Heart right ventricle (tissue), 16 donors: ENCODE measurements at regions not wholly inside any gene's neighbourhood (a gene's known extent, or its start where the extent isn't known, plus 50 kb on each side); places are given as distances from the start of the nearest gene placed in this dataset.

Source experiments
- ATAC-seq, 8 donors: fragments of 200-7000 bp; cut with Tn5 transposase; one replicate each; pipeline ENCODE4 v1.9.1; 2020; ENCODE audit warnings: mild to moderate bottlenecking in 8 of 8, moderate library complexity in 8 of 8, moderate number of reproducible peaks in 1 of 8
- DNase-seq, 2 donors: peaks; one replicate each; pipeline ENCODE4 v3.0.0-alpha.2; 2020
- H3K27ac ChIP-seq, 10 donors: fragments of 200-600 bp; sonication (generic) in 2 of 10; one replicate each; pipeline versions ENCODE4 v1.5.0 to v1.8.0; 2020 to 2022; ENCODE audit warnings: mild to moderate bottlenecking in 3 of 10
- H3K27me3 ChIP-seq, 7 donors: fragments of 200-600 bp; one replicate each; pipeline ENCODE4 v1.8.0; 2021 to 2022; ENCODE audit warnings: mild to moderate bottlenecking in 2 of 7
- H3K36me3 ChIP-seq, 9 donors: fragments of 200-600 bp; sonication (generic) in 1 of 9; one replicate each; pipeline versions ENCODE4 v1.5.0 to v1.8.0; 2020 to 2022; ENCODE audit warnings: mild to moderate bottlenecking in 2 of 9
- H3K4me1 ChIP-seq, 9 donors: fragments of 200-600 bp; sonication (generic) in 1 of 9; one replicate each; pipeline versions ENCODE4 v1.5.0 to v1.8.0; 2020 to 2022; ENCODE audit warnings: mild to moderate bottlenecking in 4 of 9
- H3K4me3 ChIP-seq, 10 donors: fragments of 200-600 bp; sonication (generic) in 2 of 10; one replicate each; pipeline versions ENCODE4 v1.5.0 to v1.8.0; 2020 to 2022; ENCODE audit warnings: mild to moderate bottlenecking in 7 of 10, moderate library complexity in 2 of 10
- H3K9me3 ChIP-seq, 11 donors: fragments of 200-600 bp in 10 of 11; sonication (generic) in 2 of 11; one replicate each; pipeline versions ENCODE4 v1.5.0 to v1.8.0; 2013 to 2022; ENCODE audit warnings: mild to moderate bottlenecking in 2 of 11, control low read depth in 1 of 11, moderate library complexity in 1 of 11
- WGBS, 2 donors: extraction: QIAGEN DNeasy Blood & Tissue Kit; methylation state at CpG; one replicate each; pipeline ENCODE4 v1.1.7; 2013; ENCODE audit warnings: inconsistent platforms in 1 of 2; 5-methylcytosine and 5-hydroxymethylcytosine counted together
- intact Hi-C, 10 donors: fragments of 100-400 bp; cut with DNase I; formaldehyde crosslinking; loops; one replicate each; pipeline versions ENCODE4 v1.11.1 to v1.14.2; 2022
- TF ChIP-seq, protein P1 (sequence below), 9 donors: fragments of 200-600 bp; sonication (generic) in 2 of 9; IDR thresholded peaks; one replicate each; pipeline versions ENCODE4 v1.5.0 to v1.8.0; 2021 to 2022; ENCODE audit warnings: antibody characterized with exemption in 9 of 9, mild to moderate bottlenecking in 5 of 9, moderate library complexity in 1 of 9
- donor health status: Arrhythmogenic right ventricular cardiomyopathy.
- donor health status: ischemic (EF 13 %, LVEDD 7.1; RV severe dilation, severe dysfunction).
- donor health status: healthy with polysubstance abuse.
- donor health status: DM: no; HTN: yes; CAD: no.
- donor health status: DM: no; HTN: no; CAD: no.
- donor health status: ischemic (EF 25% LVEDD 6.9; RV normal size, moderate dysfunction).
- donor health status: ischemic (EF 25% LVEDD 5.7; RV mildly dilated, moderate dysfunction).
- donor health status: healthy.
- donor health status: DM: yes; HTN: yes; CAD: no.
- donor health status: Ischemic cardiomyopathy.
- donor health status: ischemic (EF 35%, LVEDD 5.7; RV mildly dilated, moderate dysfunction).
- donor health status: nonischemic (EF 11% LVEDD 7.7; RV severe dilation, severe dysfunction).
- donor health status: DM: yes; HTN: yes; CAD: no.
- donor health status: PGD.
- donor health status: ischemic (EF 29% LVEDD 5.4; RV normal size, mild dysfunction).
- donor health status: nonischemic (EF 23%, LVEDD 6.1; RV moderate dilation, normal function).

DNA sequence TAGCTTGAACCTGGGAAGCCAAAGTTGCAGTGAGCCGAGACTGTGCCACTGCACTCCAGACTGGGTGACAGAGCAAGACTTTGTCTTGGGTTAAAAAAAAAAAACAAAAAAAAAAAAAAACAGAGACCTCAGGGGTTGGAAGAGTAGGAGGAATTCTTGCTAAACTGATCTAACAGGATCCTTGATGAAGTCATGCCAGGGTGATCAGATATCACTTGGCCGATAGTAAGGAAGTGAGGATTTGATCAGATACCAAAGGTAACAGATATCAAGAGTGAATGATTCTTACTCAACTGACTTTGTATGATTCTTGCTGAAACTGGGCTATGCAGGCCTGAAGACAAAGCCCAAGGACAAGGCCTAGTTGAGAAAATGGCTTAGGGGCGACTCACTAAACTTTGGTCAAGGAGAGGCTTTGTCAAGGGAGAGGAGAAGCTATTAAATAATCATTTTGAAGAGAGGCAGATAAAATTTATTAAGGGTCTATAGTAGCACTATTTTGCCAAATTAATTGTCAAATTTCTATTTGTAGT, 624.7 kb downstream of the UTRN start:
- TF ChIP-seq, protein P1, sequence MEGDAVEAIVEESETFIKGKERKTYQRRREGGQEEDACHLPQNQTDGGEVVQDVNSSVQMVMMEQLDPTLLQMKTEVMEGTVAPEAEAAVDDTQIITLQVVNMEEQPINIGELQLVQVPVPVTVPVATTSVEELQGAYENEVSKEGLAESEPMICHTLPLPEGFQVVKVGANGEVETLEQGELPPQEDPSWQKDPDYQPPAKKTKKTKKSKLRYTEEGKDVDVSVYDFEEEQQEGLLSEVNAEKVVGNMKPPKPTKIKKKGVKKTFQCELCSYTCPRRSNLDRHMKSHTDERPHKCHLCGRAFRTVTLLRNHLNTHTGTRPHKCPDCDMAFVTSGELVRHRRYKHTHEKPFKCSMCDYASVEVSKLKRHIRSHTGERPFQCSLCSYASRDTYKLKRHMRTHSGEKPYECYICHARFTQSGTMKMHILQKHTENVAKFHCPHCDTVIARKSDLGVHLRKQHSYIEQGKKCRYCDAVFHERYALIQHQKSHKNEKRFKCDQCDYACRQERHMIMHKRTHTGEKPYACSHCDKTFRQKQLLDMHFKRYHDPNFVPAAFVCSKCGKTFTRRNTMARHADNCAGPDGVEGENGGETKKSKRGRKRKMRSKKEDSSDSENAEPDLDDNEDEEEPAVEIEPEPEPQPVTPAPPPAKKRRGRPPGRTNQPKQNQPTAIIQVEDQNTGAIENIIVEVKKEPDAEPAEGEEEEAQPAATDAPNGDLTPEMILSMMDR (IDR thresholded peaks at IDR 0.05) = no peak
- Histone ChIP-seq H3K9me3 (no peaks in the 10 kb centered on the region), H3K27me3 (no peaks in the 10 kb centered on the region), H3K4me1 (no peaks in the 10 kb centered on the region), H3K27ac (no peak overlapping the region), H3K4me3 (no peak overlapping the region), H3K36me3 (no peaks in the 10 kb centered on the region)
- ATAC-seq (no peak), DNase-seq (no peak)
- WGBS, 2 donors = 95 to 96% methylated on average over 3 of the region's 3 CpGs
- intact Hi-C loops = no loop called here

DNA sequence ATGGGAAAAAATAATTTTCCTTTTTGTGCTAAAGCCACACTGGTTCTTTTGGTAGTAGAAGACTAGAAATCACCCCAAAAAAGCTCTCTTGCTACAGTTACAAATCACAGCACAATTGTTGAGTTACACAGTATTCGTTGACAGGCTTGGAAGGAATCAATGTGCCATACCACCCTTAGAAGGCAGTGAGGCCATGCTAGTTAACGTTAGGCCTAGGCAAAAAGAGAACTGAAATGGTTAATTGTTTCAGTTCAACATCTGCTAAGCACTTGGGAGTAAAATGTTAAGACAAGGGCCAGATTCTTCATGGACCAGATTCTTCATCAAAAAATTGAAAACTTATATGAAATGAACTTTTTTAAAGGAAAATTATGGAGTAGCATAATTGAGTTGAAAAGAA, 626.2 kb downstream of the UTRN start:
- H3K27ac ChIP-seq = no peak overlapping the region
- H3K27me3 ChIP-seq = no peaks in the 10 kb centered on the region
- TF ChIP-seq, protein P1 (IDR thresholded peaks at IDR 0.05) = no peak
- DNase-seq (no peak), ATAC-seq (no peak)
- no peaks in the 10 kb centered on the region for H3K36me3 ChIP-seq
- 82 to 86% methylated on average over 2 of the region's 2 CpGs for WGBS, 2 donors
- H3K4me3 ChIP-seq = no peak overlapping the region
- H3K4me1 ChIP-seq = no peaks in the 10 kb centered on the region
- intact Hi-C loops = no loop called here
- no peaks in the 10 kb centered on the region for H3K9me3 ChIP-seq

DNA sequence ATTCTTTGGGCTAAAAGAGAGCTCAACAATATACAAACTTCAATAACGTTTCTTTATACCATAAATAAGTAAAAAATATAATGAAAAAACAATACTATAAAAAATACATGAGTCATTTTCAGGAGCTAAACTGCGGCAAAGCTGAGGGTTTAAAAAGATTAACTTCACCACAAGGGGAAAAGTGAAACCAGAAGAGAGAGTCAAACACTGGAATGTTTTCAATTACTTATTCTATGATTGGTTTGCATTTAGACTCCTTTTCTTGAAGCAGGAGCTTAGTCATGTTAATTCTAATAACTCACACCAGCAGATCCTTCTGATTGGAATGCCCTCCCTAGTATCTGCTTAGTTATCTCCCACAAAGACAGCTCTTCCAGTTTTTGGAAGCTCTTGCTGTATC, 627.3 kb downstream of the UTRN start:
- TF ChIP-seq, protein P1 (IDR thresholded peaks at IDR 0.05) = no peak

DNA sequence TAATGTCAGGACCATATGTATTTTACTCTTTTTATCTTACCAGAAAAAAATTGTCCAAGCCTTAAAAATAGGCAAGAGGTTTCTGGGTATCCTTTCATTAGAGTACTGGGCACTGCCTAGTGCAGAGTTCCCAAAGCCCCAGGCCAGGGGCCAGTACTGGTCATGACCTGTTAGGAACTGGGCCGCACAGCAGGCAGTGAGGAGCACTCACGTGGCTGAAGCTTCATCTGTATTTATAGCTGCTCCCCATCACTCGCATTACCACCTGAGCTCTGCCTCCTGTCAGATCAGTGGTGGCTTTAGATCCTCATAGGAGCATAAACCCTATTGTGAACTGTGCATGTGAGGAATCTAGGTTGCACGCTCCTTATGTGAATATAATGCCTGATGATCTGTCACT, 632.9 kb downstream of the UTRN start:
- Histone ChIP-seq H3K27ac (no peak overlapping the region), H3K4me1 (no peaks in the 10 kb centered on the region), H3K4me3 (no peak overlapping the region), H3K36me3 (no peaks in the 10 kb centered on the region), H3K9me3 (no peaks in the 10 kb centered on the region), H3K27me3 (no peaks in the 10 kb centered on the region)
- intact Hi-C loops = no loop called here
- ATAC-seq (no peak), DNase-seq (no peak)
- TF ChIP-seq, protein P1 (IDR thresholded peaks at IDR 0.05) = no peak
- WGBS, 2 donors = 87 to 90% methylated on average over 4 of the region's 4 CpGs

More for the DNA sequence above, 627.3 kb downstream of the UTRN start:
- ATAC-seq (no peak), DNase-seq (no peak)
- 76 to 77% methylated on average over 2 of the region's 2 CpGs for WGBS, 2 donors
- intact Hi-C loops = no loop called here
- Histone ChIP-seq H3K9me3 (no peaks in the 10 kb centered on the region), H3K4me1 (no peaks in the 10 kb centered on the region), H3K27ac (no peak overlapping the region), H3K27me3 (no peaks in the 10 kb centered on the region), H3K4me3 (no peak overlapping the region), H3K36me3 (no peaks in the 10 kb centered on the region)
